ENCODE measurements at regions not wholly inside any gene's neighbourhood (a gene's known extent, or its start where the extent isn't known, plus 50 kb on each side); places are given as distances from the start of the nearest gene placed in this dataset.

GRCh38 chr6:145224450-145224849 is 510.9 kb downstream of the EPM2A start:
- no peaks in the 10 kb centered on the region for H3K9me3 ChIP-seq
- no peaks in the 10 kb centered on the region for H3K36me3 ChIP-seq
- no peak overlapping the region for H3K4me3 ChIP-seq
- no peak for DNase-seq
- H3K27ac ChIP-seq = no peak overlapping the region
- intact Hi-C loops (cut with DNase I; ENCODE audit: low total_unique reads) = no loop called here
- H3K27me3 ChIP-seq = no peaks in the 10 kb centered on the region
- no peak for TF ChIP-seq CTCF (IDR thresholded peaks at IDR 0.05)
- H3K4me1 ChIP-seq = no peaks in the 10 kb centered on the region

GRCh38 chr6:145225500-145225899 is 509.8 kb downstream of the EPM2A start:
- no peak for DNase-seq
- no peak overlapping the region for H3K4me3 ChIP-seq
- TF ChIP-seq CTCF (IDR thresholded peaks at IDR 0.05) = no peak
- no peaks in the 10 kb centered on the region for H3K27me3 ChIP-seq
- intact Hi-C loops (cut with DNase I; ENCODE audit: low total_unique reads) = no loop called here
- H3K9me3 ChIP-seq = no peaks in the 10 kb centered on the region
- no peaks in the 10 kb centered on the region for H3K36me3 ChIP-seq
- no peak overlapping the region for H3K27ac ChIP-seq
- no peaks in the 10 kb centered on the region for H3K4me1 ChIP-seq

DNA sequence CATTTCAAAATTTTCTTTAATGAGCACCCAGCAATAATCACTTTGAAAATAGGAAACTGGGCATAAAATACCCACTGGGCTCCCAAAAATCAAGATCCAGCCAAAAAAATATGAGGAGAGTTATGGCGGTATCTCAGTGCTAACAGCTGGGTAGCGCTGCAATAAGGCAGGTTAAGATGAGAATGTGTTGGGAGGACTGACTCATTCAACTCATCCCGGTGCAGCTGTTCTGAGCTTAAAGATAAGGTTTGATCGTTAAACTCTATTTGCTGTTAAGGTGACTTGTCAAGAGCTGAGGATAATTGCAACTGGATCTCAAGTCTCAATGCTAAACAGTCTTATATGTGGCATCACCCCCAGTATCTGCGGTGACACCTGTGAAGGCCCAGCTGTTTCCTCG is 507.7 kb downstream of the EPM2A start:
- Histone ChIP-seq H3K9me3 (no peaks in the 10 kb centered on the region), H3K4me3 (no peak overlapping the region), H3K27me3 (no peaks in the 10 kb centered on the region), H3K27ac (no peak overlapping the region), H3K36me3 (no peaks in the 10 kb centered on the region), H3K4me1 (no peaks in the 10 kb centered on the region)
- intact Hi-C loops (cut with DNase I; ENCODE audit: low total_unique reads) = no loop called here
- no peak for DNase-seq
- TF ChIP-seq CTCF (IDR thresholded peaks at IDR 0.05) = no peak

DNA sequence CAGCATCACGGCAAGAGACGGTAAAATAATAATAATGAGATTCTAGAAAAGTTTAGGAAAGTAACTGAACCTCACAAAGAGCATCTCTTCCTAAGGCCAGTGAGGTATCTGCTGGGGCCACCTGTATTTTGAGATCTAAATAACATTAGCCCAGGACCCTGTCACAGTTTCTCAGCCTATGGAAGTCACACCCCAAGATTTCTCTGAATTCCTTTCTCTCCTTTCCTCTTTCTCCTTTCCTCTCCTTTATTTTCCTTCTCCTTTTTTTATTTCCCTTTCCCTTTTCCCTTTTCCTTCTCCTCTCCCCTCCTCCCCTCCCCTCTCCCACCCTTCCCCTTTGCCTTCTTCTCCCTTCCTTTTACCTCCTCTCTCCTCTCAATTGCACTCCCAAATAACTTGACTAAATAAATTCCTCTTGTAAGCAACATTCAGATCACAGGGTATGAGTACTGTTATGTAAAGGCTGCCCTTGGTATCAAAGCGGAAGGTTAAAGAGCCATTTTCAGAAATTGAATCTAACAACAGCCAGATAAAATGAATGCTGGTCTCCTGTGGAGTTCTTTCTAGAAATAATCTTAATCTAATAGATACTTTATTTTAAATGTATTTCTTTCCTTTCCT is 506.2 kb downstream of the EPM2A start:
- Histone ChIP-seq H3K4me1 (no peaks in the 10 kb centered on the region), H3K36me3 (no peaks in the 10 kb centered on the region), H3K27me3 (no peaks in the 10 kb centered on the region), H3K27ac (no peak overlapping the region), H3K9me3 (no peaks in the 10 kb centered on the region), H3K4me3 (no peak overlapping the region)
- intact Hi-C loops (cut with DNase I; ENCODE audit: low total_unique reads) = no loop called here
- DNase-seq = no peak
- no peak for TF ChIP-seq CTCF (IDR thresholded peaks at IDR 0.05)

GRCh38 chr6:145233955-145234354 is 501.4 kb downstream of the EPM2A start:
- intact Hi-C loops (cut with DNase I; ENCODE audit: low total_unique reads) = no loop called here
- no peaks in the 10 kb centered on the region for H3K36me3 ChIP-seq
- no peak for DNase-seq
- no peaks in the 10 kb centered on the region for H3K4me1 ChIP-seq
- TF ChIP-seq CTCF (IDR thresholded peaks at IDR 0.05) = no peak
- no peak overlapping the region for H3K4me3 ChIP-seq
- H3K9me3 ChIP-seq = no peaks in the 10 kb centered on the region
- H3K27ac ChIP-seq = no peak overlapping the region
- H3K27me3 ChIP-seq = no peaks in the 10 kb centered on the region

GRCh38 chr6:145235207-145235606 is 500.1 kb downstream of the EPM2A start:
- no peak for TF ChIP-seq CTCF (IDR thresholded peaks at IDR 0.05)
- DNase-seq = no peak
- Histone ChIP-seq H3K27me3 (no peaks in the 10 kb centered on the region), H3K9me3 (no peaks in the 10 kb centered on the region), H3K36me3 (no peaks in the 10 kb centered on the region), H3K4me1 (no peaks in the 10 kb centered on the region), H3K4me3 (no peak overlapping the region), H3K27ac (no peak overlapping the region)
- intact Hi-C loops (cut with DNase I; ENCODE audit: low total_unique reads) = no loop called here

All from tibial artery (tissue), 4 donors.